GM20431 (cell line): ENCODE measurements at regions not wholly inside any gene's neighbourhood (a gene's known extent, or its start where the extent isn't known, plus 50 kb on each side); places are given as distances from the start of the nearest gene placed in this dataset.

Experiments used
- in situ Hi-C: fragments of 300-500 bp; cut with MseI, MboI; formaldehyde crosslinking; loops from one replicate; pipeline ENCODE4 v1.15.0; 2020; ENCODE audit warnings: low sequenced_read_pairs; ENCODE audit not compliant: unreplicated experiment

- in situ Hi-C loops: loop anchor here (10.0 kb wide), 1 partner anchor 56 kb away; no protein-coding TSS in a partner anchor
Measured at GRCh38 chr15:89421219-89421618, 75.2 kb downstream of the RHCG start.

- in situ Hi-C loops: no loop called here
Measured at GRCh38 chr15:89419370-89419984, 76.9 kb downstream of the RHCG start.

- in situ Hi-C loops: no loop called here
Measured at GRCh38 chr15:89417206-89417725, 79.1 kb downstream of the RHCG start.

- in situ Hi-C loops: no loop called here
Measured at GRCh38 chr15:89416339-89417183, 79.8 kb downstream of the RHCG start.

- in situ Hi-C loops: no loop called here
Measured at GRCh38 chr15:89414571-89414970, 79.9 kb upstream of the POLG start.

GRCh38 chr15:89413877-89414276 lies 79.3 kb upstream of the POLG start:
- in situ Hi-C loops: no loop called here

- in situ Hi-C loops: no loop called here
Measured at GRCh38 chr15:89412905-89413411, 78.3 kb upstream of the POLG start.

- in situ Hi-C loops: no loop called here
Measured at GRCh38 chr15:89410039-89410435, 75.4 kb upstream of the POLG start.

GRCh38 chr15:89409184-89410038 lies 74.8 kb upstream of the POLG start:
- in situ Hi-C loops: no loop called here

- in situ Hi-C loops: no loop called here
Measured at GRCh38 chr15:89408372-89409183, 74.0 kb upstream of the POLG start.

GRCh38 chr15:89406940-89407607 lies 72.5 kb upstream of the POLG start:
- in situ Hi-C loops: no loop called here

- in situ Hi-C loops: no loop called here
Measured at GRCh38 chr15:89406218-89406939, 71.8 kb upstream of the POLG start.

- in situ Hi-C loops: no loop called here
Measured at GRCh38 chr15:89405494-89405893, 70.9 kb upstream of the POLG start.

- in situ Hi-C loops: no loop called here
Measured at GRCh38 chr15:89404023-89404422, 69.4 kb upstream of the POLG start.

GRCh38 chr15:89402518-89402805 lies 67.8 kb upstream of the POLG start:
- in situ Hi-C loops: no loop called here

- in situ Hi-C loops: no loop called here
Measured at GRCh38 chr15:89401631-89402517, 67.2 kb upstream of the POLG start.

GRCh38 chr15:89400782-89401545 lies 66.3 kb upstream of the POLG start:
- in situ Hi-C loops: no loop called here
